ENCODE measurements at regions not wholly inside any gene's neighbourhood (a gene's known extent, or its start where the extent isn't known, plus 50 kb on each side); places are given as distances from the start of the nearest gene placed in this dataset.

DNA sequence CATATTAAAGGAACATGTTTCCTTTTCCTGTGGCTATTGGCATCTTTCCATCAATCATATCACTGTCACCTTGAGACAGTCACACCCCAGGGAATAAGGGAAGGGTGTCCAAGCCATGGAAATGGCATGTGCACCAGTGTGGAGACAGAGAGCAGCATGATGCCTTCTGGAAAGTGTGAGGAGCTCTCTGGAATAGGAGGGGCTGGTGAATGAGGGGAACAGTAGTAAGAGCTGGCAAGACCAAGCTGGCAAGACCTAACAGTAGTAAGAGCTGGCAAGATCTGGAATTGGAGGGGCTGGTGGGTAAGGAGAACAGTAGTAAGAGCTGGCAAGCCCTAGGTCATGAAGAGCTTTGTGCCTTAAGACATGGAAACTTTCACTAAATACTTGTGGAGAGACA lies 186.7 kb downstream of the C1orf94 start:
- no peak for TF ChIP-seq POLR2AphosphoS5 (IDR thresholded peaks at IDR 0.05)
- TF ChIP-seq CTCF (IDR thresholded peaks at IDR 0.05): no peak
